SKM-1 (cell line): ENCODE measurements at regions not wholly inside any gene's neighbourhood (a gene's known extent, or its start where the extent isn't known, plus 50 kb on each side); places are given as distances from the start of the nearest gene placed in this dataset.
"Not testable (repeated sequence)": the region's sequence is repeated elsewhere in the genome, so short reads cannot be mapped to it uniquely, and the experiment has no call there.

Source experiments
- DNase-seq: peaks from one replicate; lab custom pipeline; 2025; ENCODE audit not compliant: unreplicated experiment; lab: John Stamatoyannopoulos, UW

DNA sequence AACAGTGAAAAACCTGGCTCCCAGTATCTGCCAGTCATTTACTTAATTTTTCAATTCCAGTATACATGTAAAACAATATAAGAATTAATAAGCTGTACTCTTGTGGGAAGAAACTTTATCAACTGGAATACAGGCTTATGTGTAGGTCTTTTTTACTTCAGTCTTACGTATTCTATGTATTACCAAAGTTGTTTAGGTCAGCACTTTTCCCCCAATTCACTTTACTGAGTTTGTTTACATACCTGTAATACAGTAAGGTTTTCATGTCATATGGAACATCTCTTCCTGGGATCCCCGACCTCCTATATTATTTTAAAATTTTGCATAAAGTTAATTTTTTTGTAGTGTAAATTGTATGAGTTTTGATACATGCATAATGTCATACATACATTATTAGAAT lies 181.8 kb upstream of the OLFM3 start:
- no peak for DNase-seq

DNA sequence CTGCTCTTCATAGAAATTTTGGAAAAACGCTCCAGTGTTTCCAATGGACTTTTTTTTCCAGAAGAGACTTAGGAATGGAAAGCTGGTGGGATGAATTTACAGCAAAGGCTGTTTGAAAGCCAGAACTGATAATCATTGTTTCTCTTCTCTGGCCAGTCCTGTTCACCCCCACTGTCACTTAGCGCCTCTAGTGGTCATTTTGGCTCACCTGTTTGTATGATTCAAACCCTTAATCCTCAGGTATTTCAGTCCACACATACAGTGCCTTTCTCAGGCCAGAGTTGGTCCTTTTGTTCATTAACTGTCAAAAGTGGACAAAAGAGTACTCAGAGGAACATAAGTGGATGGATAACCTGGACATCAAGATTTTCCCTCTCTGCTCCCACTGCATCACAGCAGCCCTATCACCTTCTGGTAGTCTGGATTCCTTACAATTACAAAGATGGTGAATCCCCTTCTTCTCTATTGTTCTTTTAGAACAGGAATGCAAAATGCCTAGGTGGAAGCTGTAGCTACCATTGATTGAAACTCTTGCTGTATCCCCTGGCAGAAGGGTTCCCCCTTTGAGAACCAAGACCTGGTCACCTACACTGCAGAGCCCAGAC lies 177.6 kb upstream of the OLFM3 start:
- DNase-seq = no peak

DNA sequence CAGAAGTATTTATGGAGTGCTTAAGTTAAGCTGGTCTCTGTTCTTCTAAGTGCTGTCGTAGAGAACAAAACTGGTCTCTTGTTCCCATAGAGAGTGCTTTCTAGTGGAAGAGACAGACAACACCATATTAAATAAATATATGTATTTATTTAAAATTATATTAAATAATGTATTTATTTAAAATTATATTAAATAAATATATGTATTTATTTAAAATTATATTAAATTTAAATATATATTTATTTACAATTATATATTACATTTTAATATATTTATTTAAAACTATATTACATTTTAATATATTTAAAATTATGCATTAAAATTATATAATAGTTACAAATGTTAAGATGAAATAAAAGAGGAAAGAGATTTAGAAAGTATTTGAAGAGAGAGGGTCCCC lies 175.5 kb upstream of the OLFM3 start:
- no peak for DNase-seq

DNA sequence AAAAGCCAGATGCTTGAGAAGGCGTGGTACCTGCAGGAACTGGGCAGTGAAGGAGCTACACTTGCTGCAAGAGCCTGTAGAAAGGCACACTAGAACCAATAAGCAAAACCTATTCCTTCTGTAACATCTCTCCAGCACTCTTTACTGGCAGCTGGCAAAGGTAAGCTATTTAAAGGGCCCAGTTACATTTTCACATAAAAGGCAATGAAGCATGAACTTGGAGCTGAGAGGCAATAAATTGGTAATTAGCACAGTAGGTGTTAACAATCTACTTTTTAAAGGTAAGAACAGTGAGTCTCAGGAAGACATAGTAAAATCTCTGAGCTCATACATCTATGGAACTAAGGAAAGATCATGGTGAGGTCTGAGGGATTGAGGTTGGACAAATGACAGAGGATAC lies 167.1 kb upstream of the OLFM3 start:
- DNase-seq = no peak

DNA sequence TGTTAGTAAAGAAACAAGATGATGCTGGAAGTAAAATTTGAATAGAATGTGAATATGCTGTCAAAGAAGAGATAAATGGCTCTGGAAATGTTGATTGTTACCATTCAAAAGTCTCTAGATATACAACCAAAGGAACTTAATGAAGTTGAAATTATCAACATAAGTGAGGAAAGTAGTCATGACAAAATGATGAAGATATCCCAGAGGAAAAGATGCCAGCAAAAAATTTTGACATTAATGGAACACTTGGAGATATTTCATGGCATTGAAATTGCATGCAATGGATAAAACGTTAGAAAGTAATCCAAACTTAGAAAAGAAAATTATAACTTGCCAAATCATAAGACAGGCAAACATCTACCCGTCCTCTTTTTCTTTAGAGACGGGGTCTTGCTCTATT lies 154.5 kb upstream of the OLFM3 start:
- no peak for DNase-seq

DNA sequence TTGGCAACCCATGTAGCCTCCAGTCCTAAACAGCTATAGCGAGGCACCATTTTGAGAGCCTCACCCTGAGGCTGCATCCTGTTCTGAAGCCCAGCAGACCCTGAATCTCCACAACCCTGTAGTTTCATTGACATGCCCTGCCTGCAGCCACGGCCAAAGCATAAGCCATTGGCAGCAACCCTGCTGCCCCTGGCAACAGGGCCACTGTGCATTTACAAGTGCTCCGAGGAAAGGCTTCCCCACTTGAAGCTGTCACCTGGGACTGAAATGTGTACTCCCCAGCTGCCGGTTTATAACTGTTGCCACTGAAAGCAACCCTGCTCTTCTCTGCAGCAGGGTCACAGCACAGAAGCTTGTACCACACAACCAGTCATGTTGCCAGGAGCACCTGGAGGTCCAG lies 124.2 kb upstream of the OLFM3 start:
- no peak for DNase-seq

DNA sequence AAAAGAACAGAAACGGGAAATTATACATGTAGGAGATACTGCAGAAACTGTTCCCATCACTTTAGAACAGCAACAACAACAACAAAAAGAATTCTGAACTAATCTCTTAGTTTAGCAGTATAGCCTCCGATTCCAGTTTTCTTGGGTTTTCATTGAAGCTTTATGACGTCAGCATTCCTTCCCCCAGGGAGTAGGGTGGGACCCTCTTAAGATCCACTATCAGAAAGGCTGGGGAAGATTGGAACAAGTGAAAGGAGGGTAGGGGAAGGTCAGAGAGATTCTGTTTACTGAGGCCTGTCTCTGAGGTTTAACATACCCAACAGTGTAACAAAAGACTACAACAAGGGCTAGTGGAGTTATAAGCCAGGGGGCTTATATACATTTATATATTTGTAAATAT lies 121.4 kb upstream of the OLFM3 start:
- no peak for DNase-seq

DNA sequence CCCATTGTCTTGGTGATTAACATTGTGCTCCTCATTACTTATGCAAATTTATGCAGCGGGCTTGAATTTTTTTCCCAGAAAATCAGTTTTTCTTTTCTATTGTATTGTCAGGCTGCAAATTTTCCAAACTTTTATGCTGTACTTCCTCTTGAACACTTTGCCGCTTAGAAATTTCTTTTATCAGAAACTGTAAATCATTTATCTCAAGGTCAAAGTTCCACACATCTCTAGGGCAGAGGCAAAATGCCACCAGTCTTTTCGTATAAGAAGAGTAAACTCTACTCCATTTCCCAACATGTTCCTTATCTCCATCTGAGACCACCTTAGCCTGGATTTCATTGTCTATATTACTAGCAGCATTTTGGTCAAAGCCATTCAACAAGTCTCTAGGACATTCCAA lies 113.9 kb upstream of the OLFM3 start:
- DNase-seq = no peak

DNA sequence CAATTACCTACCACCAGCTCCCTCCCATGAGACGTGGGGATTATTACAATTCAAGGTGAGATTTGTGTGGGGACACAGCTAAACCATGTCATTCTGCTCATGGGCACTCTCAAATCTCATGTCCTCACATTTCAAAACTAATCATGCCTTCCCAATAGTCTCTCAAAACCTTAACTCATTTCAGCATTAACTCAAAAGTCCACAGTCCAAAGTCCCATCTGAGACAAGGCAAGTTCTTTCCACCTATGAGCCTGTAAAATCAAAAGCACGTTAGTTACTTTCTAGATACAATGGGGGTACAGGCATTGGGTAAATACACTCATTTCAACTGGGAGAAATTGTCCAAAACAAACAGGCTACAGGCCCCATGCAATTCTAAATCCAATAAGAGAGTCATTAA lies 112.8 kb upstream of the OLFM3 start:
- not testable (repeated sequence) for DNase-seq

DNA sequence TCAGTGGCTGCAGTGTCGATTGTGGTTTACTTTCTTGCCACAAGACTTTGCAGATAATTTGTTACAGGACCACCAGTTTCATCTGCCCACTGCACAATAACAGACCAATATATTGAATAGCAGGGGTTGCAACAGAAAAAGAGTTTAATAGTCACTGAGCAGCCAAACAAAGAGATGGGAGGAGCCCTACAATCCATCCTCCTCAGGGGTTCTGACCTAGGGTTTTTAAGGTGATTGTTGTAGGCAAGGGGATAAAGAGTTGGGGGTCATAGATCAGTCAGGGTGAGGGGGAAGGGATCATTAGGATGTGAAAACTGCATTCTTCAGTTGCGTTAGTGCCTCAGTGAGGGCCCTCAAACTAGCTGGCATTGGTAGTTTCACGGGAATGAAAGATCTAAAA lies 110.7 kb upstream of the OLFM3 start:
- DNase-seq = no peak

DNA sequence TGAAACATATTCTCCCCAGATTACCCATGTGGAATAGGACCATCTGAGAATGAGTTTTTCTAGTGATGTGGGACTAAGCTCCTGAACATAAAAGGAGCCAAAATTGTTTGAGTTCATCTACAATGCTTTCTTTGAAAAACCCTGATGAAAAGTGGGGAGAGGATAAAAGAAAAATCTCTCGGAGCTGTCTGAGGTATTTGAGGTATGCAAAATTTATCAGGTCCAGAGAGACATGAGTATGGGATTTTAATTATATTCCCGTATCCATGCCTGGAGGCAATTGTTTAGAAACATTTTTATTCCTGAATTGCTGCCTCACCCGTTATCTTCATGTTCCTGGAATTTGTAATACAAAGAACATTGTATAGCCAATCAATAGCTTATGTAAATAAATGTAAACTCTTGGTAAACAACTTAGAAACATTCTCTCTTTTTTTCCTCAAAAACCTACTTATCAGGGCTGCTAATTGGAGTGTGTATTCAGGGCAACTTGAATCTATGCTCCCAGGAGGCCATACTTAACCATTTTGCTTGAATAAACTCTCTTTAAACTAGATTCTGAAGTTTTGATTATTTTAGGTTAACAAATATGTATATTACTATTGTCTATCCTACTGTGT lies 109.3 kb upstream of the OLFM3 start:
- no peak for DNase-seq

DNA sequence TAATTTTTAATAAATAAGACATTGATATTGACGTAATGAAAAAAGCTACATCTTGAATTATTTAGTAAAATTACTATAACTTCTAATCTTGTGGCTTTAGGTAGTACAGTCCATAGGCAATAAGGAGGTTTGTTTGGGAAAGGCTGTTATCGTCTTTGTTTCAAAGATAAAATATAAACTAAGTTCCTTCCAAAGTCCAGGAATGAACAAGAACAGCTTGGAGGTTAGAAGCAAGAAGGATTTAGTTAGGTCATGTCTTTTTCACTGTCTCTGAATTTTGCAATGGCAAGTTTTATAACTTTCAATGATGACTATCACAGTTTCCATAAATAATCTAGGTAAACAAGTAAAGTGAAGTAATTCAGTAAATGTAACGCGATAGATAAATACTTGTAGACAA lies 106.9 kb upstream of the OLFM3 start:
- no peak for DNase-seq

DNA sequence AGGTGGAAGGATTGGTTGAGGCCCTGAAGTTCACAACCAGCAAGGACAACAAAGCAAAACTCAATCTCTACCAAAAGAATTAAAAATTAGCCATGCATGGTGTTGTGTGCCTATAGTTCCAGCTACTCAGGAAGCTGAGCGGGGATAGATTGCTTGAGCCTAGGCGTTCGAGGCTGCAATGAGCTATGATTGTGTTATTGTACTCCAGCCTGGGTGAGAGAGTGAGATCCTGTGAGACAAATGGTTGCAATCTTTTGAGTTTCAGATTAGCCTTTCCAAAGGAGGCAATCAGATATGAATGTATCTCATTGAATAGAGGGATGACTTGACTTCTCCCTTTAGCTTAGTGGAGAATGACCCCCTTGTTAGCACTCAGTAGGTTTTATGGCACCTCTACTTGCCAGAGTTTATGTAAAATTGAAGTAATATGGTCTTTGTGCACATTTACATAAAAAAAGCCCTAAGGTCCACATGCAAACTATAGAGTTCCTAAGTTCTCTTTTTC lies 105.6 kb upstream of the OLFM3 start:
- no peak for DNase-seq

DNA sequence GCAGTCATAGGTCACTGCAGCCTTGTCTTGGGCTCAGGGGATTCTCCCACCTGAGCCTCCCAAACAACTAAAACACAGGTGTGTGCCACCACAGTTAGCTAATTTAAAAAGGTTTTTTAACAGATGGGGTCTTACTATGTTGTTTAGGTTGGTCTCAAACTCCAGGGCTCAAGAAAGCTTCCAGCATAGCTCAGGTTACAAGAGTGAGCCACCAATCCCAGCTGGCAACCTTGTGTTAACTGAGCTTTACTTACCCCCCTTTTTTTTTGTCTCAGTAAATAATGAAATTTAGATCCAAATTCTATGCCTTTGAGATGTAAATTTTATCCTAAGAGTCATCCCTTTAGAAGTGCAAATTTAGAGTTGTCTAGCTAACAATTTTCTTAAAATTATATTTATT lies 103.9 kb upstream of the OLFM3 start:
- DNase-seq = no peak

DNA sequence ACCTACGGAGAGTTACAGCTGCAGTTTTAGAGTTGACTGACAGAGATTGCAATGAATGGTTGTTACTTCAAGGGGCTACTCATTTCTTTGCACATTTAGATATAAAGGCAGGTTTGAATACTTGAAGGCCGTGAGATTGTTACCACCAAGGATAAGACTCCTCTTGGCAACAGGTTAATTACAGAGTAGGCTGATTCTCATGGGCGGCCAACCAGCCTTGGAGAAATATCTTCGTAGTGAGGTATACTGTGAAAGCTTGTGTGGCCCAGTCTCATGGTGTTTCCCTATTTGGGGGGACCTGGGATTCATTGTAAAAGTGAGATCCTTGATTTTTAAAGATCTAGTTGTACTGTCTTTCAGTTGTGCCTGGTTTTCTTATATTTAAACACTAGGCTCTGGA lies 103.2 kb upstream of the OLFM3 start:
- DNase-seq = no peak

DNA sequence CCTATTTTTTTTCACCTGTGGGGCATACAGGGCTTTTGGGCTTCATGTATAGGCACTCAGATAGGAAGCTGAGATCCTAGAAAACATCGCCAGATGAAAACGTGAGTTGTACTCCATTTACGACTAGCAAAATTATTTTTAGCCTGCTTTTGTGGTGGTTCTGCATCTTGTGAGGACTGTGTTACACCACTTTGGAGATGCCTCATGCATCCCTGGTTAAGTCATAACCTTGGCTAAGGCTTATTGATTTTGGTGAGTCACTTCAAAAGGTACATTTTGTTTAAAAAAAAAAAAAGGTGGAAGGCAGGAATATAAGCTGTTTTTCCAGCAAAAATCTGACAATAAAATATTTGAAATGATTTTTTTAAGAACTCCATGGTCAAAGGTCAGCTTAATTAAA lies 101.8 kb upstream of the OLFM3 start:
- no peak for DNase-seq

DNA sequence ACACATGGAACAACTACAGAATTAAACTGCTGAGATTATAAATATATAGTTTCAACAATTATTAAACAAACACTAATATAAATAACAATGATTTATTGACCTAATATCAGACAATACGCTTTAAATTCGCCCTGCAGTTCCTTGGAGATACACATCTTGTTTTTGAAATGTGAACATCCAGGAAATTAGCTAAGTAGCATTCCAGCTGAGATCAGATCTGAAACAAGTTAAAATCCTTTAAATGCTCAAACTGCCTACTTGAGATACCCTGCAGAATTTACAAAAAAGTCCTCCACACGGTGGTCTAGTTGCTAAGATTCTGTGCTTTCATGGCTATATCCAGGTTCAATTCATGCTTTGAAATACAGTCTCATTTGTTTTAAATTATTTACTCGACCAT lies 101.4 kb upstream of the OLFM3 start:
- no peak for DNase-seq

DNA sequence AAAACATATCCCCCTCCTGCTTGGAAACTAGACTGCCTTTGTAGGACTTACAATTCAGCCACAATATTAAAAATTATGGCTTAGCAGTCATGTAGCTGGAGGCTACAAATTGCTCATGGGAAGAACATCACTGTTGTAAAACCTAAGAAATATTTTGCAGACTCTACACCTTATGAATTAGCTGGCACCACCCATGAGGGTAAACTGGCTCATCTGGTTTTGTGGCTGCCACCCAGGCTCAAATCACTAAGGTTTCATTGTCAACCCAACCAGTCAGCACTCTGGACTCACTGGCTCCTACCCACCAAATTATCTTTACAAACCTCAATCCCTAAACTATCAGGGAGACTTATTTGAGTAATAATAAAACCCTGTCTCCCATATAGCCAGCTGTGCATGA lies 100.7 kb upstream of the OLFM3 start:
- no peak for DNase-seq

DNA sequence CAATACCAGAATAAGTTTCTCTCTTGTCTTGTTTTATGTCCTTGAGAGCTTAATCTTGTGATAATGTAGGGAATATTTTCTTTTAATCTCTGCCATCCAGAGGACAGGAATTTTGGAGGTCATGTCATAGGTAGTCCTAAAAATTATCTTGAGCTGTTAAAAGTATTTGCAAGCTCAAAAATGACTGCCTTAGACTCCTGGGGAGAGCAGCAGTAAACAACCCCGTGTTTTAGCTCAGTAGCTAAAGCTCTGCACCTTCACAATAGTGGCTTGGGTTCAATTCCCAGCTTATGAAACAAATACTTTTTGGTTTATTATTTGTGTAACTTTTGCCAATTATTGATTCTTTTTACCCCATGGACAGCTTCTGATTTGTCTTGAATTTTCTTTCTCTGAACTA lies 99.4 kb upstream of the OLFM3 start:
- no peak for DNase-seq

DNA sequence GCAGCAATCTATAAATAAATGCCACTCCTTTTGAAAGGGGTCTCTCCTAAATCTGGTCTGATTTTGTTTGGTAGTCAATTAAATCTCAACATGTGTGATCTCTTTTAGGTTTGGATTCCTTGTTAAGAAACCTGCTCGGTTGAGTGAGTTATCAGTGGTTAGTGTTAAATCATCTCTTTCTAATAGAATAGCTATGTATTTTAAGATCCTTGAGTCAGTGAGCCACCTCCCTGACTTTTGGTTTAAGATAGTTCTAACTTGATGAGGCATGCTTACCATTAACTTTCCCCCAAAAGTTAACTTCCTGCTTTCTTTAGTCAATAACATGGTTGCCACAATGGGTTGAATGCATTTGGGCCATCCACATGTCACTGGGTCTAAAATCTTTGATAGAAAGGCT lies 93.1 kb upstream of the OLFM3 start:
- no peak for DNase-seq

DNA sequence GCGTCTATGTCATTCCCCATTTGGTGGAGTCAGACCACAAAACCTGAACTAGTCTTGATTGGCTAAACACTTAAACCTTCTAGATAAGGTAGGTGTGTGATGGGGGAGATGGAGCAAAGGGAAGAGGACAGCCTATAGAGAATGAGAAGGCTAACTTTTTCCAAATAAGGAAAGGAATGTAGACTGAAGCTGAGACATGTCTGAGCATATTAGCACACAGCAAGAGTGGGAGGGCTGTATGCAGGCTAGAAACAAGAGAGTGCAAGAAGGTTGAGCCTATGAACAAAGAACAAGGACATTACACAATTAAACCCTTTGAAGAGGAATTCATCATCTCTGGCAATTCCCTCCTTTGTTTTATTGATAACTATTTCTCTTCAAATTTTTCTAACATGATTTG lies 89.2 kb upstream of the OLFM3 start:
- DNase-seq = no peak

DNA sequence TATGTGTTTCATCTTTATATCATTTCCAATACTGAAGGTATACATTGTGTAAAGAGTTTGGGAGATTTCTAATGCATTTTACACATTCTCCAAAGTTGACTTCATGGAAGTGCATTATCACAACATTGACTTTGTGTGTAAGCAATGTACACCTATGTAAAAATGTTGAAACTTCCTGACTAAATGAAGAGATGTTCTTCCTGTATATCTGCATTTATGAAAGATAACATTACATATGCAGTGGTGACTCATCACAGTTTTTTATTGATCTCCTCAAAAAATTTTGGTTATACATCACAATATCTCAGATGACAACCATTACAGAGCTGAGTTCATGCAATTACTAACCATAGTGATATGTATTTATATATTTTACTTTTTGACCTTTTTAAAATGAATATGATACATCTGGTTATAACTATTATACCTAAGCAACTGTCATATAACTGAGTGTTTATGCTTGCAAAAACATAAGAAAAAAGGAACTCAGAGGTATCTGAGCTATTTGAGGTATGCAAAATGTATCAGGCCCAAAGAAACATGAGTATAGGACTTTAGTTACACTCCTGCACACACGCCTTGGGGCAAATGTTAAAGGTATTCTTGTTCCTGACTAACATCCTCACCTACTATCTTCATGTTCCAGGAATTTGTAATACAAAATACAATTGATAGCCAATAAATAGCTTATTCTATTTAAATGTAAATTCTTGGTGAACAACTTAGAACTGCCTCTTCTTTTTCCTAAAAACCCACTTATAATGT lies 88.2 kb upstream of the OLFM3 start:
- DNase-seq = no peak

DNA sequence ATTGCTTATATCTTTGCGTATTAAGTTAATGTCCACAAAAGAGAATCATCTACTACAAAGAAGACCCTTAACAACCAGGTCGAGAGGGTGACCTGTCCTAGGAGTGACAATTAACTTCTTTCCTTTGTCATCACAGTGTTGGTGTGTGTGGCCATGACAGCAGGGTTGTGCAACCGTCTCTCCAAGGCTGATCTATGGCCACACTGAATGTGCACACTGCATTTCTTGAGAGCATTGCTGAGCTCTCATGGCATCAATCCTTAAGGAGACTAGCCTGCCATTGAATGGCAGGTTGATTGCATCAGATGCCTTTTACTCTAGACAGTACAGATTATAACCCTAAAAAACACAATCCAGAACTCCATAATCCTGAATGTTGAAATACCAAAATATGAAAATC lies 86.5 kb upstream of the OLFM3 start:
- no peak for DNase-seq
